ENCODE measurements at regions not wholly inside any gene's neighbourhood (a gene's known extent, or its start where the extent isn't known, plus 50 kb on each side); places are given as distances from the start of the nearest gene placed in this dataset.

DNA sequence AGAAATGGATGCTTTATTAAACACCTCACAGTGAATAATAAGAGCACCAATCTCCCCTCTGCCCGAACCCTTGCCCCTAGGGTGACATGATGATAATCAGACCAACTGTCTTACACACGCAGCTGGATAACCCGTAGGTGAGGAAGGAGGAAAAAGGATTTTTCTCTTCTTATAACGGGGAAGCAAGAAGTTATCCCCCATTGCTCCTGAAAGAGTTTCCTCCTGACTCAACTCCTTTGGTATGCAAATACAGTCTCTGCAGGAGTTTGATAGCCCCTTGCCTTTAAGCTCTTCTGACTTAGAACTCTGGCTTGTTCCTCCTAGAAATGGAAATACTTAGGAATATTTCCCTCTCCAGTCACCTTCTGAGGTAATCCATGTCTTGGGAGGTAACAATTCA is 455.8 kb downstream of the TMEM135 start:
- TF ChIP-seq FOSL1 (IDR thresholded peaks at IDR 0.05; ENCODE audit: low read depth) (no peak), ZNF274 (IDR thresholded peaks at IDR 0.05; ENCODE audit: low read depth, low read length) (no peak), JUND (IDR thresholded peaks at IDR 0.05) (no peak), POLR2A (IDR thresholded peaks at IDR 0.05; ENCODE audit: borderline replicate concordance, extremely low read depth, insufficient read depth, insufficient read length) (no peak), MAX (IDR thresholded peaks at IDR 0.05) (no peak), EGR1 (IDR thresholded peaks at IDR 0.05; ENCODE audit: low read depth) (no peak), EZH2phosphoT487 (IDR thresholded peaks at IDR 0.05; ENCODE audit: borderline replicate concordance) (no peak), EZH2 (IDR thresholded peaks at IDR 0.05) (no peak)
- TF ChIP-seq, protein P1, sequence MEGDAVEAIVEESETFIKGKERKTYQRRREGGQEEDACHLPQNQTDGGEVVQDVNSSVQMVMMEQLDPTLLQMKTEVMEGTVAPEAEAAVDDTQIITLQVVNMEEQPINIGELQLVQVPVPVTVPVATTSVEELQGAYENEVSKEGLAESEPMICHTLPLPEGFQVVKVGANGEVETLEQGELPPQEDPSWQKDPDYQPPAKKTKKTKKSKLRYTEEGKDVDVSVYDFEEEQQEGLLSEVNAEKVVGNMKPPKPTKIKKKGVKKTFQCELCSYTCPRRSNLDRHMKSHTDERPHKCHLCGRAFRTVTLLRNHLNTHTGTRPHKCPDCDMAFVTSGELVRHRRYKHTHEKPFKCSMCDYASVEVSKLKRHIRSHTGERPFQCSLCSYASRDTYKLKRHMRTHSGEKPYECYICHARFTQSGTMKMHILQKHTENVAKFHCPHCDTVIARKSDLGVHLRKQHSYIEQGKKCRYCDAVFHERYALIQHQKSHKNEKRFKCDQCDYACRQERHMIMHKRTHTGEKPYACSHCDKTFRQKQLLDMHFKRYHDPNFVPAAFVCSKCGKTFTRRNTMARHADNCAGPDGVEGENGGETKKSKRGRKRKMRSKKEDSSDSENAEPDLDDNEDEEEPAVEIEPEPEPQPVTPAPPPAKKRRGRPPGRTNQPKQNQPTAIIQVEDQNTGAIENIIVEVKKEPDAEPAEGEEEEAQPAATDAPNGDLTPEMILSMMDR (IDR thresholded peaks at IDR 0.05 in 2 of 3, conservative IDR thresholded peaks at IDR 0.05 in 1 of 3; ENCODE audit: borderline replicate concordance in 1 of 3, insufficient read depth in 1 of 3, low read depth in 2 of 3, low read length in 2 of 3): no peak

Data from HCT116 (cell line).